ENCODE measurements at regions not wholly inside any gene's neighbourhood (a gene's known extent, or its start where the extent isn't known, plus 50 kb on each side); places are given as distances from the start of the nearest gene placed in this dataset.

DNA sequence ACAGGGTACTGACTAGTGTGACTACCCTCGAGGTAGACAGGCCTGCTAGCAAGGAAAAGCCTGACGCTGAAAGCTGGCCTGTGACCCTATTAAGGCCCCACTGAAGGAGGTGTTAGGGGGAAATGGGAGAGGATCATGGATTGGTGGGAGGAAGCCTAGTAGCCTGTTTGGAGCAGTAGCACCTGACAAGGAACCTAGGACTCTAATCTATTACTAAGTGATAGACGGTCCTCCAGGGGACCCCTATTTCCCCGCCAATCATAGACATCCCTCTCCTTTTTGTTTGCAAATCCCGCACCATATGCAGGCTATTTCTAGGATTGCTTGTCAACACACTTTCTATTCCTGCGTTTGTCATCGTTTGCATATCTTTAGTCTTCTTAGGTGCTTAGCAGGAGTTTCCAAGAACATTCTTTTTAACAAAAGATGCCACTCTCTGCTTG, 1338.8 kb upstream of the MIR17HG start:
- no peaks in the 10 kb centered on the region for H3K9me3 ChIP-seq (ENCODE audit: control insufficient read depth in 4 of 4, low read length in 3 of 4)
- no peak overlapping the region for H3K9ac ChIP-seq (ENCODE audit: low read depth in 1 of 2, low read length in 2 of 2)
- H3K27me3 ChIP-seq (ENCODE audit: control insufficient read depth in 4 of 4, insufficient read depth in 4 of 4, low read length in 3 of 4) = no peaks in the 10 kb centered on the region
- no peaks in the 10 kb centered on the region for H3K36me3 ChIP-seq (ENCODE audit: control insufficient read depth in 4 of 4, insufficient read depth in 3 of 4, low read depth in 1 of 4, low read length in 3 of 4)
- H3K4me3 ChIP-seq (ENCODE audit: low read depth in 1 of 3, low read length in 3 of 3) = no peak overlapping the region
- 57% methylated on average over 7 of the region's 7 CpGs for whole genome bisulfite sequencing
- TF ChIP-seq EGR1 (IDR thresholded peaks at IDR 0.05; ENCODE audit: low read depth in 2 of 2) (no peak), SP1 (IDR thresholded peaks at IDR 0.05) (no peak), FOXA1 (IDR thresholded peaks at IDR 0.05) (no peak), RXRA (IDR thresholded peaks at IDR 0.05) (no peak), FOXA2 (IDR thresholded peaks at IDR 0.05) (no peak), HNF4G (IDR thresholded peaks at IDR 0.05) (no peak), RAD21 (IDR thresholded peaks at IDR 0.05) (no peak), HNF4A (conservative IDR thresholded peaks at IDR 0.05) (no peak), GABPA (IDR thresholded peaks at IDR 0.05 in 1 of 2, conservative IDR thresholded peaks at IDR 0.05 in 1 of 2) (no peak), MAX (IDR thresholded peaks at IDR 0.05) (no peak), JUND (IDR thresholded peaks at IDR 0.05) (no peak), ZBTB33 (IDR thresholded peaks at IDR 0.05) (no peak), YY1 (IDR thresholded peaks at IDR 0.05) (no peak), ATF3 (IDR thresholded peaks at IDR 0.05) (no peak), TAF1 (conservative IDR thresholded peaks at IDR 0.05) (no peak), NR2F2 (IDR thresholded peaks at IDR 0.05) (no peak)
- TF ChIP-seq, protein P1, sequence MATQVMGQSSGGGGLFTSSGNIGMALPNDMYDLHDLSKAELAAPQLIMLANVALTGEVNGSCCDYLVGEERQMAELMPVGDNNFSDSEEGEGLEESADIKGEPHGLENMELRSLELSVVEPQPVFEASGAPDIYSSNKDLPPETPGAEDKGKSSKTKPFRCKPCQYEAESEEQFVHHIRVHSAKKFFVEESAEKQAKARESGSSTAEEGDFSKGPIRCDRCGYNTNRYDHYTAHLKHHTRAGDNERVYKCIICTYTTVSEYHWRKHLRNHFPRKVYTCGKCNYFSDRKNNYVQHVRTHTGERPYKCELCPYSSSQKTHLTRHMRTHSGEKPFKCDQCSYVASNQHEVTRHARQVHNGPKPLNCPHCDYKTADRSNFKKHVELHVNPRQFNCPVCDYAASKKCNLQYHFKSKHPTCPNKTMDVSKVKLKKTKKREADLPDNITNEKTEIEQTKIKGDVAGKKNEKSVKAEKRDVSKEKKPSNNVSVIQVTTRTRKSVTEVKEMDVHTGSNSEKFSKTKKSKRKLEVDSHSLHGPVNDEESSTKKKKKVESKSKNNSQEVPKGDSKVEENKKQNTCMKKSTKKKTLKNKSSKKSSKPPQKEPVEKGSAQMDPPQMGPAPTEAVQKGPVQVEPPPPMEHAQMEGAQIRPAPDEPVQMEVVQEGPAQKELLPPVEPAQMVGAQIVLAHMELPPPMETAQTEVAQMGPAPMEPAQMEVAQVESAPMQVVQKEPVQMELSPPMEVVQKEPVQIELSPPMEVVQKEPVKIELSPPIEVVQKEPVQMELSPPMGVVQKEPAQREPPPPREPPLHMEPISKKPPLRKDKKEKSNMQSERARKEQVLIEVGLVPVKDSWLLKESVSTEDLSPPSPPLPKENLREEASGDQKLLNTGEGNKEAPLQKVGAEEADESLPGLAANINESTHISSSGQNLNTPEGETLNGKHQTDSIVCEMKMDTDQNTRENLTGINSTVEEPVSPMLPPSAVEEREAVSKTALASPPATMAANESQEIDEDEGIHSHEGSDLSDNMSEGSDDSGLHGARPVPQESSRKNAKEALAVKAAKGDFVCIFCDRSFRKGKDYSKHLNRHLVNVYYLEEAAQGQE (IDR thresholded peaks at IDR 0.05) = no peak
- TF ChIP-seq, protein P2, sequence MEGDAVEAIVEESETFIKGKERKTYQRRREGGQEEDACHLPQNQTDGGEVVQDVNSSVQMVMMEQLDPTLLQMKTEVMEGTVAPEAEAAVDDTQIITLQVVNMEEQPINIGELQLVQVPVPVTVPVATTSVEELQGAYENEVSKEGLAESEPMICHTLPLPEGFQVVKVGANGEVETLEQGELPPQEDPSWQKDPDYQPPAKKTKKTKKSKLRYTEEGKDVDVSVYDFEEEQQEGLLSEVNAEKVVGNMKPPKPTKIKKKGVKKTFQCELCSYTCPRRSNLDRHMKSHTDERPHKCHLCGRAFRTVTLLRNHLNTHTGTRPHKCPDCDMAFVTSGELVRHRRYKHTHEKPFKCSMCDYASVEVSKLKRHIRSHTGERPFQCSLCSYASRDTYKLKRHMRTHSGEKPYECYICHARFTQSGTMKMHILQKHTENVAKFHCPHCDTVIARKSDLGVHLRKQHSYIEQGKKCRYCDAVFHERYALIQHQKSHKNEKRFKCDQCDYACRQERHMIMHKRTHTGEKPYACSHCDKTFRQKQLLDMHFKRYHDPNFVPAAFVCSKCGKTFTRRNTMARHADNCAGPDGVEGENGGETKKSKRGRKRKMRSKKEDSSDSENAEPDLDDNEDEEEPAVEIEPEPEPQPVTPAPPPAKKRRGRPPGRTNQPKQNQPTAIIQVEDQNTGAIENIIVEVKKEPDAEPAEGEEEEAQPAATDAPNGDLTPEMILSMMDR (IDR thresholded peaks at IDR 0.05; ENCODE audit: low read depth, low read length, missing input control) = no peak
- no peaks in the 10 kb centered on the region for H3K4me1 ChIP-seq (ENCODE audit: control insufficient read depth in 4 of 4, insufficient read depth in 4 of 4, low read length in 3 of 4)
- H3K27ac ChIP-seq (ENCODE audit: low read depth in 1 of 2, low read length in 2 of 2) = no peak overlapping the region
- no peak for DNase-seq (ENCODE audit: low spot score)

All from liver (tissue), 8 donors.